HG02981 (cell line): ENCODE measurements at regions not wholly inside any gene's neighbourhood (a gene's known extent, or its start where the extent isn't known, plus 50 kb on each side); places are given as distances from the start of the nearest gene placed in this dataset.

Experiments
- ATAC-seq: cut with Tn5 transposase; IDR thresholded peaks from one replicate; pipeline ENCODE4 v1.9.1; 2021; ENCODE audit warnings: mild to moderate bottlenecking, moderate library complexity; ENCODE audit not compliant: unreplicated experiment

GRCh38 chr2:57979158-57979557 lies 67.4 kb upstream of the VRK2 start:
- no peak for ATAC-seq

GRCh38 chr2:57981083-57981768 lies 65.4 kb upstream of the VRK2 start:
- ATAC-seq: no peak

DNA sequence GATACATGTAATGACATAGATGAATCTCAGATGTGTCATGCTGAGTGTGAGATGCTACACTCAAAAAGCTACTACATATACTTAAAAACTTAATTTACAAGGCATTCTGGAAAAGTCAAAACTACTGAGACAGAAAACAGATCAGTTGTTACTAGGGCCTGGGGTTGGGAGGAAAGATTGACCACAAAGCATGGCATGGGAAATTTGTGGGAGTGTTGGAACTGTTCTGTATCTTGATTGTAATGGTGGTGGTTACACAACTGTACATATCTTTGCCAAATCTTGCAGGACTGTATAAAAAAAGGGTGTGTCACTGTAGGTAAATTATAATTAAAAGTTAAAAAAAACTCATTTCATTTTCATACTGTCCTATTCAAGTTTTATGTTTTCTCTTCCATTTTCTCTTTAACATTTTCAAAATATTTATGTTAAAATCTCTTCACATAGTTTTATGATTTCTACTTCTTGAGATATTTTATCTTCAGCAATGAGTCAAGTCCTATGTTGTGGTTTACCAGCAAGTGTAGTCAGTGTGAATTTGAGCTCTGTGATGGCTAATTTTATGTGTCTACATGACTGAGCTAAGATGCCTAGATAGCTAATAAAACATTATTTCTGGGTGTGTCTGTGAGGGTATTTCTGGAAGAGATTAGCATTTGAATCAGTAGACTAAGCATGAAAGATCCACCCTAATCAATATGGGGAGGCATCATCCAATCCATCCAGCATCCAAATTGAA lies 58.6 kb upstream of the VRK2 start:
- no peak for ATAC-seq

- no peak for ATAC-seq
Measured at GRCh38 chr2:57990118-57990725, 56.4 kb upstream of the VRK2 start.
